MM.1S (cell line): ENCODE measurements at regions not wholly inside any gene's neighbourhood (a gene's known extent, or its start where the extent isn't known, plus 50 kb on each side); places are given as distances from the start of the nearest gene placed in this dataset.

ENCODE experiments used
- EZH2 ChIP-seq: fragments of 300-600 bp; sonication (generic); optimal IDR thresholded peaks from 2 replicates; pipeline ENCODE3; 2017; ENCODE audit warnings: low read depth, mild to moderate bottlenecking, antibody characterized with exemption, low read length, mixed read lengths
- EZH2phosphoT487 ChIP-seq: fragments of 300-600 bp; sonication (generic); IDR thresholded peaks from 2 replicates; pipeline ENCODE4 v1.6.1; 2018; ENCODE audit warnings: antibody characterized with exemption, low read length
- TF ChIP-seq, protein P1 (sequence below): fragments of 300-600 bp; sonication (generic); IDR thresholded peaks from 2 replicates; pipeline ENCODE4 v1.5.1; 2016; ENCODE audit warnings: antibody characterized with exemption, low read length, mixed read lengths

DNA sequence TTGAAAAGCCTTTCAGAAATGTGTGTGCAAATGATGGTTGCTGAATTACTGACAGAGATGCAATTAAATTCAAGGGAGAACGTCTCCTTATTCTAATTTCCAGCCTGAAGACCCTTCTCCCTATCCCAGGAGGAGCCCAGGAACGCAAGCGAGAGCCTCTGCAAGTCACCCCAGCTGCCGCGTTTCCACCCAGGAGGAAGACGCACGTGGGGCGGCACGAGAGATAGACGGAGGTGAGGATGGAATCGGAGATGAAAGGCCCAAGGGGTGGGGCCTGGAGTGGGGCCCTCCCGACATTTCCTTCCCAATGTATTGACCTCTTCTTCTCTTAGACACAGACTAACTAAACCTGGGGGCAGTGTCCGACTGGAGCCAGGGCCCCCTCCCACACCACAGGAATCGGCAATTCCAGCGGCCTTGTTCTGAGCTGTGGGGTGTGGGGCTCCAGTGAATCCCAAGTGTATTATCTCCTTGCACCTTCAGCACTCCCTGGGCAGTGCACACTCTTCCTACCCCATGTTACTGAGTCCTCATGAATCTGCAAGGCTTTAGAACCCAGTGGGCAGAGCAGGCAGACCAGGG, 322.5 kb downstream of the AJAP1 start:
- TF ChIP-seq, protein P1, sequence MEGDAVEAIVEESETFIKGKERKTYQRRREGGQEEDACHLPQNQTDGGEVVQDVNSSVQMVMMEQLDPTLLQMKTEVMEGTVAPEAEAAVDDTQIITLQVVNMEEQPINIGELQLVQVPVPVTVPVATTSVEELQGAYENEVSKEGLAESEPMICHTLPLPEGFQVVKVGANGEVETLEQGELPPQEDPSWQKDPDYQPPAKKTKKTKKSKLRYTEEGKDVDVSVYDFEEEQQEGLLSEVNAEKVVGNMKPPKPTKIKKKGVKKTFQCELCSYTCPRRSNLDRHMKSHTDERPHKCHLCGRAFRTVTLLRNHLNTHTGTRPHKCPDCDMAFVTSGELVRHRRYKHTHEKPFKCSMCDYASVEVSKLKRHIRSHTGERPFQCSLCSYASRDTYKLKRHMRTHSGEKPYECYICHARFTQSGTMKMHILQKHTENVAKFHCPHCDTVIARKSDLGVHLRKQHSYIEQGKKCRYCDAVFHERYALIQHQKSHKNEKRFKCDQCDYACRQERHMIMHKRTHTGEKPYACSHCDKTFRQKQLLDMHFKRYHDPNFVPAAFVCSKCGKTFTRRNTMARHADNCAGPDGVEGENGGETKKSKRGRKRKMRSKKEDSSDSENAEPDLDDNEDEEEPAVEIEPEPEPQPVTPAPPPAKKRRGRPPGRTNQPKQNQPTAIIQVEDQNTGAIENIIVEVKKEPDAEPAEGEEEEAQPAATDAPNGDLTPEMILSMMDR = no peak
- TF ChIP-seq EZH2 (no peak), EZH2phosphoT487 (no peak)
